ENCODE measurements at regions not wholly inside any gene's neighbourhood (a gene's known extent, or its start where the extent isn't known, plus 50 kb on each side); places are given as distances from the start of the nearest gene placed in this dataset.

- no peak for DNase-seq (ENCODE audit: insufficient read length, low spot score, missing footprints)
- no peak overlapping the region for H3K4me2 ChIP-seq (ENCODE audit: insufficient read depth, low read length)
- H3K9me3 ChIP-seq (ENCODE audit: low read depth, low read length): no peaks in the 10 kb centered on the region
- peaks cover 10% of the 10 kb centered on the region for H3K27me3 ChIP-seq (ENCODE audit: insufficient read depth, low read length)
- H3K27ac ChIP-seq (ENCODE audit: low read depth, low read length): no peak overlapping the region
- no peak for TF ChIP-seq CTCF (IDR thresholded peaks at IDR 0.05; ENCODE audit: extremely low read depth, low read depth, low read length)
- no peaks in the 10 kb centered on the region for H4K20me1 ChIP-seq (ENCODE audit: insufficient read depth, low read length)
- no peaks in the 10 kb centered on the region for H3K36me3 ChIP-seq (ENCODE audit: insufficient read depth, low read length)
- no peak overlapping the region for H3K4me3 ChIP-seq (ENCODE audit: insufficient read depth, low read length)
- no peak overlapping the region for H2AFZ ChIP-seq (ENCODE audit: low read length)
- H3K79me2 ChIP-seq (ENCODE audit: insufficient read depth, low read length): no peaks in the 10 kb centered on the region
- no peaks in the 10 kb centered on the region for H3K4me1 ChIP-seq (ENCODE audit: insufficient read depth, low read length)
These were observed 208.3 kb downstream of the PHETA1 start for GRCh38 chr12:111160350-111161241.

GRCh38 chr12:111158992-111159391, 209.9 kb downstream of the PHETA1 start:
- Histone ChIP-seq H2AFZ (ENCODE audit: low read length) (no peak overlapping the region), H3K27ac (ENCODE audit: low read depth, low read length) (no peak overlapping the region), H4K20me1 (ENCODE audit: insufficient read depth, low read length) (no peaks in the 10 kb centered on the region), H3K27me3 (ENCODE audit: insufficient read depth, low read length) (peaks cover 21% of the 10 kb centered on the region), H3K9me3 (ENCODE audit: low read depth, low read length) (no peaks in the 10 kb centered on the region), H3K4me1 (ENCODE audit: insufficient read depth, low read length) (no peaks in the 10 kb centered on the region), H3K4me2 (ENCODE audit: insufficient read depth, low read length) (no peak overlapping the region), H3K4me3 (ENCODE audit: insufficient read depth, low read length) (no peak overlapping the region), H3K79me2 (ENCODE audit: insufficient read depth, low read length) (no peaks in the 10 kb centered on the region), H3K36me3 (ENCODE audit: insufficient read depth, low read length) (no peaks in the 10 kb centered on the region)
- no peak for TF ChIP-seq CTCF (IDR thresholded peaks at IDR 0.05; ENCODE audit: extremely low read depth, low read depth, low read length)
- DNase-seq (ENCODE audit: insufficient read length, low spot score, missing footprints): no peak

DNA sequence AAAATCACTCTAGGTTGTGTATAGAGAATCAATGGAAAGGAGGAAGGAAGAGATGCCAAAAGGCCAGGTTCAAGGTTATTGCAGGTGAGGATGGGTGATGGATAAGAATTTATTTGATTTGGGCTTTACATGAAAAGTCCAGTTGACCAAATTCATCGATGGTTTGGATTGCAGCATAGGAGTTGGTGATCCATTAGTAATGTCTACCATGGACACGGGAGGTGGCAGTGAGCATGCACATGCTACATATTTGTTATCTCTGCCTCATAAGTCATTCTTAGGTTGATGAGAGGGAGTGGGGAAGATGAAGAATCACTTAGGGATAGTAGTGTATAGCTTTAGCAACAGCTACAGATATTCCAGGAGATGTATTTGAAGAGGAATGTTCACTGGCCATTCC, 211.4 kb downstream of the PHETA1 start:
- Histone ChIP-seq H3K27ac (ENCODE audit: low read depth, low read length) (no peak overlapping the region), H3K4me3 (ENCODE audit: insufficient read depth, low read length) (no peak overlapping the region), H3K4me1 (ENCODE audit: insufficient read depth, low read length) (no peaks in the 10 kb centered on the region), H3K79me2 (ENCODE audit: insufficient read depth, low read length) (no peaks in the 10 kb centered on the region), H3K9me3 (ENCODE audit: low read depth, low read length) (no peaks in the 10 kb centered on the region), H2AFZ (ENCODE audit: low read length) (no peak overlapping the region), H3K36me3 (ENCODE audit: insufficient read depth, low read length) (no peaks in the 10 kb centered on the region), H3K27me3 (ENCODE audit: insufficient read depth, low read length) (peaks cover 21% of the 10 kb centered on the region), H4K20me1 (ENCODE audit: insufficient read depth, low read length) (no peaks in the 10 kb centered on the region), H3K4me2 (ENCODE audit: insufficient read depth, low read length) (no peak overlapping the region)
- DNase-seq (ENCODE audit: insufficient read length, low spot score, missing footprints): no peak
- no peak for TF ChIP-seq CTCF (IDR thresholded peaks at IDR 0.05; ENCODE audit: extremely low read depth, low read depth, low read length)

- Histone ChIP-seq H3K27ac (ENCODE audit: low read depth, low read length) (no peak overlapping the region), H3K4me2 (ENCODE audit: insufficient read depth, low read length) (no peak overlapping the region), H3K9me3 (ENCODE audit: low read depth, low read length) (no peaks in the 10 kb centered on the region), H3K4me1 (ENCODE audit: insufficient read depth, low read length) (no peaks in the 10 kb centered on the region), H3K79me2 (ENCODE audit: insufficient read depth, low read length) (no peaks in the 10 kb centered on the region), H3K27me3 (ENCODE audit: insufficient read depth, low read length) (peaks cover 25% of the 10 kb centered on the region), H3K36me3 (ENCODE audit: insufficient read depth, low read length) (no peaks in the 10 kb centered on the region), H4K20me1 (ENCODE audit: insufficient read depth, low read length) (no peaks in the 10 kb centered on the region), H2AFZ (ENCODE audit: low read length) (no peak overlapping the region), H3K4me3 (ENCODE audit: insufficient read depth, low read length) (no peak overlapping the region)
- TF ChIP-seq CTCF (IDR thresholded peaks at IDR 0.05; ENCODE audit: extremely low read depth, low read depth, low read length): no peak
- DNase-seq (ENCODE audit: insufficient read length, low spot score, missing footprints): no peak
These were observed 212.6 kb downstream of the PHETA1 start for GRCh38 chr12:111156304-111156703.
